Esophagus squamous epithelium (tissue), 4 donors: ENCODE measurements at regions not wholly inside any gene's neighbourhood (a gene's known extent, or its start where the extent isn't known, plus 50 kb on each side); places are given as distances from the start of the nearest gene placed in this dataset.

ENCODE experiments used
- CTCF ChIP-seq, 6 experiments: fragments of 450-650 bp in 4 of 6; fragments of 200-600 bp in 2 of 6; sonication (generic) in 2 of 6; IDR thresholded peaks; one replicate each; pipeline ENCODE4 v1.5.1; 2016 to 2019; ENCODE audit warnings: antibody characterized with exemption in 6 of 6, mild to moderate bottlenecking in 4 of 6, moderate library complexity in 4 of 6
- POLR2A ChIP-seq, 4 donors: fragments of 450-650 bp; IDR thresholded peaks; one replicate each; pipeline ENCODE4 v1.6.1; 2017; ENCODE audit warnings: antibody characterized with exemption in 4 of 4, mild to moderate bottlenecking in 4 of 4, moderate library complexity in 3 of 4

- TF ChIP-seq CTCF (IDR thresholded peaks at IDR 0.05) (no peak), POLR2A (IDR thresholded peaks at IDR 0.05) (no peak)
Measured at GRCh38 chr15:25969886-25970285, 106.8 kb upstream of the ATP10A start.
